ENCODE measurements at regions not wholly inside any gene's neighbourhood (a gene's known extent, or its start where the extent isn't known, plus 50 kb on each side); places are given as distances from the start of the nearest gene placed in this dataset.

DNA sequence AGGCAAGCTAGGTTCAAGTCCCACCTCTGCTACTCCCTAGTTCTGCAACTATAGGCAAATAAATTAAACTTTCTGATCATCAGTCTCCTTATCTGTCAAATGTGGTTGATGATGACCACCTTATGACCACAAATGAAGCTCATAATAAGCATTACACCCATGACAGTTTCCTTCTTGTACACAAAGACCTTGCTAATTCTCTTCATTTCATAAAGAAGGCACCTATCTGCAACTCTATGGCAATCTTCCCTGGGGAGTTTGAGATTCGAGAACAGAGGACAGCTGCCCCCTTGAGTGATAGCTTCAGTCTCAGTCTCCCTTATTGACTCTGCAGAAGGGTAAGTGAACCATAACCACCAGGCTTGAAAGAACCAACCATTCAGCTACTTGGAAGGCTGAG, 503.1 kb upstream of the DAB1 start:
- DNase-seq (ENCODE audit: low read depth), result no peak
- TF ChIP-seq, protein P1, sequence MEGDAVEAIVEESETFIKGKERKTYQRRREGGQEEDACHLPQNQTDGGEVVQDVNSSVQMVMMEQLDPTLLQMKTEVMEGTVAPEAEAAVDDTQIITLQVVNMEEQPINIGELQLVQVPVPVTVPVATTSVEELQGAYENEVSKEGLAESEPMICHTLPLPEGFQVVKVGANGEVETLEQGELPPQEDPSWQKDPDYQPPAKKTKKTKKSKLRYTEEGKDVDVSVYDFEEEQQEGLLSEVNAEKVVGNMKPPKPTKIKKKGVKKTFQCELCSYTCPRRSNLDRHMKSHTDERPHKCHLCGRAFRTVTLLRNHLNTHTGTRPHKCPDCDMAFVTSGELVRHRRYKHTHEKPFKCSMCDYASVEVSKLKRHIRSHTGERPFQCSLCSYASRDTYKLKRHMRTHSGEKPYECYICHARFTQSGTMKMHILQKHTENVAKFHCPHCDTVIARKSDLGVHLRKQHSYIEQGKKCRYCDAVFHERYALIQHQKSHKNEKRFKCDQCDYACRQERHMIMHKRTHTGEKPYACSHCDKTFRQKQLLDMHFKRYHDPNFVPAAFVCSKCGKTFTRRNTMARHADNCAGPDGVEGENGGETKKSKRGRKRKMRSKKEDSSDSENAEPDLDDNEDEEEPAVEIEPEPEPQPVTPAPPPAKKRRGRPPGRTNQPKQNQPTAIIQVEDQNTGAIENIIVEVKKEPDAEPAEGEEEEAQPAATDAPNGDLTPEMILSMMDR (IDR thresholded peaks at IDR 0.05; ENCODE audit: low read length, missing control alignments), result no peak
- H3K4me3 ChIP-seq (replicated peaks; ENCODE audit: low read depth, low read length), result no peak overlapping the region

DNA sequence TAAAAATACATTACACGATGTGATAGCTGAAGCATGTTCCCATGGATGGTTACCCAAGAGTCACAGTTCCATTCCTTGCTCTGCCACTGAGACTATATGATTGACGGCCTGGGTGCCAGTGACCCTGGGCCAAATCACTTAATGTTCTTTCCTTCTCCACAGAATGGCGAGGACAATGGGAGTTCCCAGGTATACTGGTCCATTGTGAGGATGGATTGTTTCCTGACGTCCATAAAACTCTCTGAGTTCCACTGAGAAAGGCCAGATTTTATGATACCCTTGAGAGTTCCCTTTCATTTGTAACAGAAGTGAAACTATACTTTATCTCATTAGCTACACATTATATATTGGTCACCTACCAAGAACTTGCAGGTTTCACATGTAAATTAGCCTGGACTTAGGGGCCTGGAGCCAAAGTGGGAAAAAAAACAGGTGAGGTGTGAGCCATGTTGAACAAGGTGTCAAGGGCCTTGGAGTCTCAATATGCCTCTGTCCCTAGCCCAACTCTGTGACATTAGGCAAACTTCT, 502.2 kb upstream of the DAB1 start:
- TF ChIP-seq, protein P1 (IDR thresholded peaks at IDR 0.05; ENCODE audit: low read length, missing control alignments), result no peak
- H3K4me3 ChIP-seq (replicated peaks; ENCODE audit: low read depth, low read length), result no peak overlapping the region
- DNase-seq (ENCODE audit: low read depth), result no peak

DNA sequence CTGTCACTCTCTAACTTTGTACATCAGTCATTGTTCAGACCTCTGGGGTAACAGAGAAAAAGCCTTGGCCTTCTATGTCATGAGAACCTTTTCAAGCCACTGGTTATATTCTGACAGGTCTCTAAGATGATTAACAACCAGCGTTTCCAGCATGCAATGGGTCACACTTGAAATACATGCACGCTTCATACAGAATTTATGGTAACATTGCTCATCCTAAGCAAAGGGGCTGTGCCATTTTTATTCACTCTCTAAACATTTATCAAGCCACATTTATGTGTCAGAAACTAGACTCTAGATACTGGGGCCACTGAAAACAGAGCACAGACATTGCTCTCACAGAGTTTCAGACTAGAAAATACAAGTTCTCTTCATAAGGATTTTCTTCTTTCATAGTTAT, 501.4 kb upstream of the DAB1 start:
- TF ChIP-seq, protein P1 (IDR thresholded peaks at IDR 0.05; ENCODE audit: low read length, missing control alignments), result no peak
- DNase-seq (ENCODE audit: low read depth), result no peak
- no peak overlapping the region for H3K4me3 ChIP-seq (replicated peaks; ENCODE audit: low read depth, low read length)

DNA sequence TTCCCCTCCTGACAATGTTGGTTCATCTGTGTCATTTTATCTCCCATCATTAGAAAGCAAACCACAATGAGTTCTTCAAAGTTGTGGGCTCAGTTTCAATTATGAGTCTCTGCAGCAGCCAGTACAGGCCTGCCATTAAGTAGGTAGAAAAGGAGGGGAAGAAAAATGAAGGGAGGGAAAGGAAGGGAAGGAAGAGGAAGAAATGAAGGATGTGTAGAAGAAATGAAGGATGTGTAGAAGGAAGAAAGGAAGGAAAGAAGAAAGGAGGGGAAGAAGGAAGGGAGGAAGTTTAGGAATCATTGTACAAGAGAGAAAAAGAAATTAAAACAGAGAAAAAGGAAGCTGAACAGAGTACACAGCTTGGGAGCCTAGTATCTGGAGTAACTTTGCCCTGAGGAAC, 498.3 kb upstream of the DAB1 start:
- TF ChIP-seq, protein P1 (IDR thresholded peaks at IDR 0.05; ENCODE audit: low read length, missing control alignments), result no peak

DNA sequence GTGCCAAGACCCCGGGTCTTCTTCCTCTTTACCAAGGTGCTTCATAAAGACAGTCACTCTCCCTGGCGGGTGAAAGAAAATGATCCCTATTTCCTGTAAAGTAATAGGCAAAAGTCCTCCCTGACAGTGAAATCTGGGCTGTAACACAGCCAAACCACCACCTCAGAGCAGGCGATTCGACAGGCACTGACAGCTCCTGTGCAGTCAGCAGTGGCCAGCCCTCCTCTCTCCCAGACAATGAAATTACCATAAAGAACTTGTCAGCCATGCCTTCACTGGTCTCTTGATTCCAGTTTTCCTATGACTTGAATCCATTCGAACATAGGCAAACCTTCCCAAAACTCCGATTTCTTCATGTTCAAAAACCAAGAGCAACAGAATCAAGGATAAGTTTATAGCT, 492.2 kb upstream of the DAB1 start:
- H3K4me3 ChIP-seq (replicated peaks; ENCODE audit: low read depth, low read length), result no peak overlapping the region
- TF ChIP-seq, protein P1 (IDR thresholded peaks at IDR 0.05; ENCODE audit: low read length, missing control alignments), result no peak
- no peak for DNase-seq (ENCODE audit: low read depth)

More for the DNA sequence above, 498.3 kb upstream of the DAB1 start:
- H3K4me3 ChIP-seq (replicated peaks; ENCODE audit: low read depth, low read length), result no peak overlapping the region
- DNase-seq (ENCODE audit: low read depth), result no peak

DNA sequence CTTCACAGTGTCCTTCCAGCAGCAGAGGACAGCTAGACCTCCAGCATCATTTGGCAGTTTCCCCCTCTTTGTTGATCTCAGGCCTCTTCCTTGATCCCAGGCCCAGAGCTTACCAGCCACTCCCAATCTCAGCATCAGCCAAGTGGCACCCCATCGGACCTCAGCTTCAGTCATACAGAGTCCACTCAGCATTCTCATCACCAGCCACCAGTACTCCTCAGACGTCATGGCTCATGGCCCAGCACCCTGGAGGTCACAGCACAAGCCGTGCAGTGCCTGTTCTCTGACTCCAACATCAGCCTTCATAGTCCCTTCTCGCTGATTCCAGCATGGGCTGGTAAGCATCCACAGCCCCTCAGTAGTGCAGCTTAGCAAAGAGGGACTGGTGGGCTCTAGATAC, 487.6 kb upstream of the DAB1 start:
- TF ChIP-seq, protein P1 (IDR thresholded peaks at IDR 0.05; ENCODE audit: low read length, missing control alignments), result no peak

DNA sequence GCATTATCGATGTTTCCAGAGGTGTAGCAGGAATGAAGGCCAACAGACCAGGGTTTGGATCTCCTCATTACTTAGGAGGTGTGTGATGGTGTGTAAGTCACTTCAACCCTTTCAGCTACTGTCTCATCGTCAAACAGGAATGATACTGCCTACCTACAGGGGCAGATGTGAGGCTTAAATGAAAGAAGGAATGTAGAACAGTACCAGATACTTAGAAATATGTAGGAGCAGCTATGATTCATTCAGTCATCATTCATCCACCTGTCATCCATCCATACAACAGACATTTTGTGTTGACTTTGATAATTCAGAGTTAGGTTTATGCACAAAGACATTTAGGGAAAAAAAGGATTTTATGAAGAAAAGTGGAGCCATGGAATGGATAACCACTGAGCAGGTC, 486.9 kb upstream of the DAB1 start:
- H3K4me3 ChIP-seq (replicated peaks; ENCODE audit: low read depth, low read length), result no peak overlapping the region
- TF ChIP-seq, protein P1 (IDR thresholded peaks at IDR 0.05; ENCODE audit: low read length, missing control alignments), result no peak
- no peak for DNase-seq (ENCODE audit: low read depth)

More for the DNA sequence above, 487.6 kb upstream of the DAB1 start:
- DNase-seq (ENCODE audit: low read depth), result no peak
- no peak overlapping the region for H3K4me3 ChIP-seq (replicated peaks; ENCODE audit: low read depth, low read length)
